ENCODE measurements at regions not wholly inside any gene's neighbourhood (a gene's known extent, or its start where the extent isn't known, plus 50 kb on each side); places are given as distances from the start of the nearest gene placed in this dataset.

DNA sequence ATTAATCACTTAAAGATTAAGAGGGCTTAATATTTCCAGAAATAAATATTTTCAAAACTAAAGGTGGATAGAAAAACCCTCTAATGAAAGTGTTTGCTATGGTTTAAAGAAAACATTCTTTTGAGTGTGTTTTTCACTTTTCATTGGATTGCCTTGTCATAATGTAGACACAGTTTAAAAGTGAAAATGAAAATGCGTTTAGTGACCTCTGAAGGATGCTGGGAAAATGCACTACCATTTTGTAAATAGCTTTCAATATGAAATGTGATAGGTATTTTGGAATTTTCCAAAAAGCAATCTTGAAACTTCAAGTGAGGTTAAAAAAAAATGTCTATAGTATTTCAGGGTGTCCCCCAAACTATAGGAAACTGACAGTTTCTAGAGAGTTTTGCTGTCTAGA, 642.2 kb downstream of the C4orf33 start:
- Histone ChIP-seq H3K79me2 (ENCODE audit: control insufficient read depth, insufficient read depth, low read length) (no peaks in the 10 kb centered on the region), H3K4me3 (no peak overlapping the region), H3K9ac (ENCODE audit: insufficient read depth in 1 of 2, low read depth in 2 of 2, low read length in 2 of 2) (no peak overlapping the region), H3K4me1 (replicated peaks in 1 of 2; ENCODE audit: control insufficient read depth in 2 of 2, insufficient read depth in 2 of 2, low read length in 2 of 2) (no peaks in the 10 kb centered on the region), H3K27ac (ENCODE audit: extremely low read depth, low read depth, low read length) (no peak overlapping the region), H4K20me1 (replicated peaks; ENCODE audit: control insufficient read depth, insufficient read depth, low read length) (no peaks in the 10 kb centered on the region), H3K36me3 (ENCODE audit: control insufficient read depth, insufficient read depth, low read length) (no peaks in the 10 kb centered on the region), H3K27me3 (ENCODE audit: control insufficient read depth in 2 of 2, insufficient read depth in 2 of 2, low read length in 2 of 2) (no peaks in the 10 kb centered on the region), H3K4me2 (ENCODE audit: insufficient read depth, low read length) (no peak overlapping the region), H3K9me1 (ENCODE audit: control insufficient read depth, insufficient read depth, low read length) (no peaks in the 10 kb centered on the region), H3K9me3 (replicated peaks; ENCODE audit: control insufficient read depth, insufficient read depth, low read depth, low read length) (no peaks in the 10 kb centered on the region), H2AFZ (ENCODE audit: low read depth, low read length) (no peak overlapping the region)
- no peak for ATAC-seq
- BruUV-seq (replicated peaks): no TSS peak
- ChIA-PET CTCF (ENCODE audit: low intra/inter-chr PET ratio) (no interaction called here), POLR2A (no interaction called here)
- in situ Hi-C loops (cut with MboI): no loop called here
- DNase-seq (ENCODE audit: extremely low read depth in 1 of 4, low spot score in 3 of 4): no peak
- no peak for FAIRE-seq
- WGBS (ENCODE audit: insufficient coverage, low coverage, missing lambda C conversion rate): 0% methylated on average over 1 of the region's 1 CpG
- intact Hi-C loops (cut with micrococcal nuclease): no loop called here
- TF ChIP-seq, protein P1, sequence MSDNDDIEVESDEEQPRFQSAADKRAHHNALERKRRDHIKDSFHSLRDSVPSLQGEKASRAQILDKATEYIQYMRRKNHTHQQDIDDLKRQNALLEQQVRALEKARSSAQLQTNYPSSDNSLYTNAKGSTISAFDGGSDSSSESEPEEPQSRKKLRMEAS (CRISPR knock-in tag; IDR thresholded peaks at IDR 0.05): no peak
- TF ChIP-seq TBL1XR1 (IDR thresholded peaks at IDR 0.05; ENCODE audit: low read length in 2 of 2) (no peak), PKNOX1 (IDR thresholded peaks at IDR 0.05) (no peak), MCM3 (IDR thresholded peaks at IDR 0.05) (no peak)

DNA sequence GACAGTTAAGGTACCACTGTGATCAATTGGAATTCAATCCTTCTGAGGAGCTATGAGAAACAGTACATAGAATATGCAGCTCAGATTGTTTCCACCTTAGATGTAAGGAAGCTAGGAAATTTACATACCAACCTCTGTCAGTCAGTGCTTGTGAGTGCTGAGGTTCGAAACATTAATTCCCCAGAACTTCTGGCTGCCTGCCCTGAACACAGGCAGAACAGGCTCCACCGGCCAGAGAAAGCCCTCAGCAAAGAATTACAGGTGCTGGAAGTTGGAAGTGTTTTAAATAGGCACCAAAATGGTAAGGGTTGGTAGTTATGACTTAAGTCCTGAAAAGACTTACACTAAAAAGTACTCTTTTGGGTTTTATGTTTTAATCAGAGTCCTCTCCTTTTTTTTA, 651.8 kb downstream of the C4orf33 start:
- DNase-seq (ENCODE audit: extremely low read depth in 1 of 4, low spot score in 3 of 4): no peak
- intact Hi-C loops (cut with micrococcal nuclease): no loop called here
- in situ Hi-C loops (cut with MboI): no loop called here
- H3K9me1 ChIP-seq (ENCODE audit: control insufficient read depth, insufficient read depth, low read length): no peaks in the 10 kb centered on the region
- H3K4me3 ChIP-seq: no peak overlapping the region
- no peak for FAIRE-seq
- no peak overlapping the region for H3K27ac ChIP-seq (ENCODE audit: extremely low read depth, low read depth, low read length)
- ChIA-PET POLR2A (no interaction called here), CTCF (ENCODE audit: low intra/inter-chr PET ratio) (no interaction called here)
- H3K36me3 ChIP-seq (ENCODE audit: control insufficient read depth, insufficient read depth, low read length): no peaks in the 10 kb centered on the region
- 0% methylated on average over 2 of the region's 2 CpGs for WGBS (ENCODE audit: insufficient coverage, low coverage, missing lambda C conversion rate)
- no peak overlapping the region for H2AFZ ChIP-seq (ENCODE audit: low read depth, low read length)
- no peaks in the 10 kb centered on the region for H3K9me3 ChIP-seq (replicated peaks; ENCODE audit: control insufficient read depth, insufficient read depth, low read depth, low read length)
- BruUV-seq (replicated peaks): no TSS peak
- no peaks in the 10 kb centered on the region for H3K4me1 ChIP-seq (replicated peaks in 1 of 2; ENCODE audit: control insufficient read depth in 2 of 2, insufficient read depth in 2 of 2, low read length in 2 of 2)
- H3K9ac ChIP-seq (ENCODE audit: insufficient read depth in 1 of 2, low read depth in 2 of 2, low read length in 2 of 2): no peak overlapping the region
- no peaks in the 10 kb centered on the region for H3K79me2 ChIP-seq (ENCODE audit: control insufficient read depth, insufficient read depth, low read length)
- H3K27me3 ChIP-seq (ENCODE audit: control insufficient read depth in 2 of 2, insufficient read depth in 2 of 2, low read length in 2 of 2): no peaks in the 10 kb centered on the region
- H3K4me2 ChIP-seq (ENCODE audit: insufficient read depth, low read length): no peak overlapping the region
- no peaks in the 10 kb centered on the region for H4K20me1 ChIP-seq (replicated peaks; ENCODE audit: control insufficient read depth, insufficient read depth, low read length)
- ATAC-seq: no peak
- no peak for TF ChIP-seq ZNF431 (CRISPR knock-in tag; IDR thresholded peaks at IDR 0.05)
- TF ChIP-seq MECOM (CRISPR knock-in tag; IDR thresholded peaks at IDR 0.05): no peak
- no peak for TF ChIP-seq WHSC1 (IDR thresholded peaks at IDR 0.05; ENCODE audit: low read length)
- no peak for TF ChIP-seq ETV5 (CRISPR knock-in tag; IDR thresholded peaks at IDR 0.05; ENCODE audit: low read depth)
- no peak for TF ChIP-seq USF2 (CRISPR knock-in tag; IDR thresholded peaks at IDR 0.05)
- TF ChIP-seq PBX2 (CRISPR knock-in tag; IDR thresholded peaks at IDR 0.05; ENCODE audit: low read depth): no peak
- TF ChIP-seq PBX2 (tag; conservative IDR thresholded peaks at IDR 0.05; ENCODE audit: low read depth): no peak
- TF ChIP-seq, protein P2, sequence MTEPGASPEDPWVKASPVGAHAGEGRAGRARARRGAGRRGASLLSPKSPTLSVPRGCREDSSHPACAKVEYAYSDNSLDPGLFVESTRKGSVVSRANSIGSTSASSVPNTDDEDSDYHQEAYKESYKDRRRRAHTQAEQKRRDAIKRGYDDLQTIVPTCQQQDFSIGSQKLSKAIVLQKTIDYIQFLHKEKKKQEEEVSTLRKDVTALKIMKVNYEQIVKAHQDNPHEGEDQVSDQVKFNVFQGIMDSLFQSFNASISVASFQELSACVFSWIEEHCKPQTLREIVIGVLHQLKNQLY (CRISPR knock-in tag; conservative IDR thresholded peaks at IDR 0.05): no peak
- no peak for TF ChIP-seq MCM7 (IDR thresholded peaks at IDR 0.05)
